GM12892 (cell line): ENCODE measurements at regions not wholly inside any gene's neighbourhood (a gene's known extent, or its start where the extent isn't known, plus 50 kb on each side); places are given as distances from the start of the nearest gene placed in this dataset.

ENCODE experiments used
- POLR2AphosphoS5 ChIP-seq: IDR thresholded peaks from 2 replicates; pipeline ENCODE4 v1.6.1; 2011; ENCODE audit warnings: low read depth, low read length, control low read depth
- TAF1 ChIP-seq: IDR thresholded peaks from 2 replicates; pipeline ENCODE4 v1.6.1; 2011; ENCODE audit warnings: low read depth, mild to moderate bottlenecking, control low read depth, low read length, borderline replicate concordance

GRCh38 chrX:137969191-137969590 lies 403.3 kb downstream of the ZIC3 start:
- TF ChIP-seq POLR2AphosphoS5 (no peak), TAF1 (no peak)
